ENCODE measurements at regions not wholly inside any gene's neighbourhood (a gene's known extent, or its start where the extent isn't known, plus 50 kb on each side); places are given as distances from the start of the nearest gene placed in this dataset.

GRCh38 chr15:97688886-97689285, 271.6 kb upstream of the ARRDC4 start:
- Histone ChIP-seq H3K9me3 (ENCODE audit: control insufficient read depth in 4 of 4, insufficient read depth in 3 of 4, low read length in 3 of 4) (no peaks in the 10 kb centered on the region), H3K27me3 (ENCODE audit: control insufficient read depth in 3 of 3, insufficient read depth in 3 of 3, low read length in 2 of 3) (no peaks in the 10 kb centered on the region), H3K36me3 (ENCODE audit: control insufficient read depth in 4 of 4, insufficient read depth in 4 of 4, low read length in 4 of 4) (no peaks in the 10 kb centered on the region), H3K4me1 (ENCODE audit: control insufficient read depth in 5 of 5, insufficient read depth in 5 of 5, low read length in 5 of 5) (peaks cover 0 to 1% (median 0%) of the 10 kb centered on the region in 5 donors), H3K4me3 (no peak overlapping the region), H3K27ac (ENCODE audit: low read depth in 1 of 2, low read length in 1 of 2) (no peak overlapping the region), H3K9ac (ENCODE audit: insufficient read depth in 1 of 2, low read length in 2 of 2) (no peak overlapping the region)
- WGBS, 2 donors: 69 to 86% methylated on average over 4 of the region's 4 CpGs
- TF ChIP-seq CTCF (IDR thresholded peaks at IDR 0.05; ENCODE audit: control extremely low read depth, extremely low read depth): no peak
- ATAC-seq (ENCODE audit: insufficient read depth, low FRiP score) (no peak), DNase-seq (no peak)

GRCh38 chr15:97691078-97691477, 269.4 kb upstream of the ARRDC4 start:
- ATAC-seq (ENCODE audit: insufficient read depth, low FRiP score): no peak
- 70 to 83% methylated on average over 3 of the region's 3 CpGs for WGBS, 2 donors
- DNase-seq: no peak
- Histone ChIP-seq H3K4me3 (no peak overlapping the region), H3K9me3 (ENCODE audit: control insufficient read depth in 4 of 4, insufficient read depth in 3 of 4, low read length in 3 of 4) (no peaks in the 10 kb centered on the region), H3K36me3 (ENCODE audit: control insufficient read depth in 4 of 4, insufficient read depth in 4 of 4, low read length in 4 of 4) (no peaks in the 10 kb centered on the region), H3K27me3 (ENCODE audit: control insufficient read depth in 3 of 3, insufficient read depth in 3 of 3, low read length in 2 of 3) (no peaks in the 10 kb centered on the region), H3K27ac (ENCODE audit: low read depth in 1 of 2, low read length in 1 of 2) (no peak overlapping the region), H3K9ac (ENCODE audit: insufficient read depth in 1 of 2, low read length in 2 of 2) (no peak overlapping the region), H3K4me1 (ENCODE audit: control insufficient read depth in 5 of 5, insufficient read depth in 5 of 5, low read length in 5 of 5) (peaks cover 0 to 1% (median 0%) of the 10 kb centered on the region in 5 donors)
- no peak for TF ChIP-seq CTCF (IDR thresholded peaks at IDR 0.05; ENCODE audit: control extremely low read depth, extremely low read depth)

- 47 to 69% methylated on average over 5 of the region's 5 CpGs for WGBS, 2 donors
Measured at GRCh38 chr15:97691799-97692198, 268.7 kb upstream of the ARRDC4 start.

More at GRCh38 chr15:97691799-97692198, 268.7 kb upstream of the ARRDC4 start:
- peaks cover 0 to under 1% (median 0%) of the 10 kb centered on the region in 4 donors for H3K9me3 ChIP-seq (ENCODE audit: control insufficient read depth in 4 of 4, insufficient read depth in 3 of 4, low read length in 3 of 4)
- no peak overlapping the region for H3K9ac ChIP-seq (ENCODE audit: insufficient read depth in 1 of 2, low read length in 2 of 2)
- H3K27ac ChIP-seq (ENCODE audit: low read depth in 1 of 2, low read length in 1 of 2): no peak overlapping the region
- DNase-seq: no peak
- H3K36me3 ChIP-seq (ENCODE audit: control insufficient read depth in 4 of 4, insufficient read depth in 4 of 4, low read length in 4 of 4): no peaks in the 10 kb centered on the region
- no peaks in the 10 kb centered on the region for H3K27me3 ChIP-seq (ENCODE audit: control insufficient read depth in 3 of 3, insufficient read depth in 3 of 3, low read length in 2 of 3)
- no peak for ATAC-seq (ENCODE audit: insufficient read depth, low FRiP score)
- H3K4me3 ChIP-seq: no peak overlapping the region
- TF ChIP-seq CTCF (IDR thresholded peaks at IDR 0.05; ENCODE audit: control extremely low read depth, extremely low read depth): no peak
- peaks cover 0 to 1% (median 0%) of the 10 kb centered on the region in 5 donors for H3K4me1 ChIP-seq (ENCODE audit: control insufficient read depth in 5 of 5, insufficient read depth in 5 of 5, low read length in 5 of 5)

Data from lung (tissue), 11 donors.